ENCODE measurements at regions not wholly inside any gene's neighbourhood (a gene's known extent, or its start where the extent isn't known, plus 50 kb on each side); places are given as distances from the start of the nearest gene placed in this dataset.
A peak's percentile ranks its signal among the peaks of the same experiment; 100 is the strongest.
"Not testable (repeated sequence)": the region's sequence is repeated elsewhere in the genome, so short reads cannot be mapped to it uniquely, and the experiment has no call there.

DNA sequence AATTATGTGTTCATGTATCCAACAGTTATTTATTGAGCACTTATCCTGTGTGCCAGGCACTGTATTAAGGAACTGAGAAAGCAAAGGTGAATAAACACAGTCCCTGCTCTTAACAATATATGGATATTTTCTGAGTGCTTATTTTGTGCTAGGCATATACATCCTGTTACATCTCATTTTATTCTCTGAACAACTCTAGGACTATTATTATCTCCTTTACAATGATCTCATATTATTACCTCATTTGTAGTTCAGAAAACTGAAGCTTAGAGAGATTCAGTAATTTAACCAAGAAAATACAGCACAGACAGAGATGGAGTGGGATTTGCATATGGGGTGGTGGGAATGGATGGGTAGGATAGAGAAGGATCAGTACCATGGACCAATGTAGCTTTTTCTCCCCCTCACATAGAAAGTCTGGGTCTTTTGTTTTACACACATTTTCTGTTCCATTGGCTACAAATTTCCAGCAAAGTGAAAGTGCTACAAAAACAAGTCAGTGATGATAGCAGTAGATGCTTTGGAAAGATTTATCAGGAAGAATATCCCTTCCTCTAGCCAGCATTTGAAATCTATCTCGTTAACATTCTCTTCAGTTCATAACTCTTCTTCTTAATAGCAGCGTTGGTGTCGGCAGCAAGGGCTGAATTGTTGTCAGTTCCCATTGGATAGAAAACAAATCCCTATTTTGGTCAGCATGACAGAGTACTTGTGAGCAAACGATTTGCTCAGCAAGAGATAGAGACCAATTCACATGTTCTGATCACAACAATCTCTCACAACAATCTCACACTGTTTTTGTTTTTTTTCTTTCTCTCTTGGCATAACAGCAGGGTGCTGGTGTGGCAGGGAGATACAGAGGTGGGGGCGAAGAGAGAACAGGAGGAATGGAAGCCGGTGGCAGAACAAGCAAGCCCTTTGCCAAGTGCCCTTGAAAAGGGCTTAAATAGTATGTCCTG, 102.2 kb upstream of the KCTD1 start:
- no peak for DNase-seq (ENCODE audit: low spot score)

DNA sequence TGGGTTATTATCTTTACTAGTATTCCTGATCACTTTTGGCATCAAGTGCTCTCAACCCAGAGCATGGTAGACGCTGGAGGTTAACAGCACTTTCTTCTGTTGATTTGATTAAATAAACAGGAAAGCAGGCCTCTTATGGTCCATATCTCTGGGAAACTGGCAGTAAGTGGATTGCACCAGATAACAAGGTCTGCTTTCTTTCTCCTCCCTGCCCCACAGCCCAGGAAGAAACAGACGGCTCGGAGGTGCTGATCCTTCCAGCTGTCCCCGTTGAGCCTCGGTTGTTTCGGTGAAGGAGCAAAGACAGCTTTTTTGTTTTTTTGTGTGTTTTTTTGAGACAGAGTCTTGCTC, 100.8 kb upstream of the KCTD1 start:
- DNase-seq (ENCODE audit: low spot score) = no peak

DNA sequence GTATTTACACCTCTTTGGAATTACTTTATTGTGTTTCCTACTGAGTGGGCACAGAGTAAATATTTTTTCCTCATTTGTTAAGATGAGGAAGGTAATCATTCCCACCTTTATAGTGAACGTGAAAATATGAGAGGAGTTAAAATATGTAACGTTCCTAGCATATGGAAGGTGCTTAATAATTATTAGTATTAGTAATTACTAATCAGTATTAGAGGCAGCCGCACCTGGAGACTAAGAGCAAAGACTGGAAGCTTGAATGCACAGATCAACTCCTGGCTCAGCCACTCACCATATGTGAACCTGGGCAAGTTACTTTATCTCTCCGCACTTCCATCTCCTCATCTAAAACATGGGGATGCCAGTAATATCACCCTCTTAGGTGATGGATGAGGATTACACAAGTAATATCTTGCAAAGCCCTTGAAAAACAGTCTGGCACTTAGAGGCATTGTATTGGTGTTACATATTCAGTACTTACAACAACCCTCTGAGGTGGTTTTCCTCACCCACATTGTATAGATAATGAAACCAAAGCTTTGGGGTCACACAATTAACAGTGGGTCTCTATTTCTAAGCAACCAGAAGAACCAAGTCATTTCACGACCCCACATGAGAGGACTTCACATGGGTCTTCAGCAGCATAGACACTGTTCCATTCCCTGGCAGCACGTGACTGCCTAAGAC, 100.3 kb upstream of the KCTD1 start:
- DNase-seq (ENCODE audit: low spot score) = no peak

DNA sequence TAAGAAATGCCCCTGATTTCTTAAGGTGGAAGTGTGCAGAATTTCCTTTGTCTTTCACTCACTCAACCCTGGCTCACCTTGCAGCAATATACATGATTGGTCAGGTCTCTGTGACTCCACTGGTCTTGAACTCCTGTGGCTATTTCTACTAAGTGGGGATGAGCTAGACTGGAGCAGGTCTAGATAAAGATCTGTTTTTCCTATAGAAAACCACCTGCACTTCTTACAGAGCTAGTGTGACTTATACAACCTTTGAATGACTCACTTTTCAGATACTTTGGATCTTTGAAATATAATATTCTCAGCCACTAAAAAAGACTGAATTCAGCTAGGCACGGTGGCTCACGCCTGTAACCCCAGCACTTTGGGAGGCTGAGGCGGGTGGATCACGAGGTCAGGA, 98.5 kb upstream of the KCTD1 start:
- DNase-seq (ENCODE audit: low spot score) = peak; percentile 3

DNA sequence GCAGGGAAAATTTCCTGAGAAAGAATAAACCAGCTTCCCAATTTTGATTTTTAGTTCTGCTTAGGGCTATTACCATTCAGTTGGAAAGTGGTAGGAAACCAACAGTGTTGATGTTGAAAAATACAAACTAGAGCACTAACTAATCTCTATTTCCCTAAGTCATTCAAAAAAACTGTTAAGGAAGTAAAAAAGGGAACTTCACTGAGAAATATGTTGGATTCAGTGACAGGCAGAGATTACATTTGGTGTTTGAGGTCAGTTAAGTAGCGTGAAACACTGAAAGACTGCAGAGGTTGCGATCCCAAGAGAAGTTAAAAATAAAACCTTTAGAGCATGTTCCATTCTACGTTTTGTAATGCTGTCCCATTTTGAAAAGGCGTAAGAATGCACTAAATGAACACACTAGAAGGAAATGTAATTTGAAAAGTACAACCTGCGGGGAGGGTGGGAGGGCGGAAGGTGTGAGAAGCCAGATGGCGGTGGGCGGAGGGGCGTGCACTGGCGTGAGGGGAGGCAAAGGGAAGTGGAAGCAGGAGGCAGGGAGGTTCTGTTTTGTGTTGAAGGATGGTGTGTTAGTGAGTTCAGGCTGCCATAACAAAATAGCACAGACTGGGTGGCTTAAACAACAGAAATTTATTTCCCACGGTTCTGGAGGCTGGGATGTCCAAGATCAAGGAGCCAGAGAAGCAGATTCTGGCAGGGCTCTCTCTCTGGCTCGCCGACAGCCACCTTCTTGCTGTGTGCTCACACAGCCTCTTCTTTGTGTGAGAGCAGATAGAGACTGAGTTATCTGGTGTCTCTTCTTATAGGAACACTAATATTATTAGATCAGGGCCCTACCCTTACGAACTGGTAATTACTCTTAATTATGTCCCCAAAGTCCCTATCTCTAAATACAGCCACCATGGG, 94.3 kb upstream of the KCTD1 start:
- DNase-seq (ENCODE audit: low spot score) = no peak

DNA sequence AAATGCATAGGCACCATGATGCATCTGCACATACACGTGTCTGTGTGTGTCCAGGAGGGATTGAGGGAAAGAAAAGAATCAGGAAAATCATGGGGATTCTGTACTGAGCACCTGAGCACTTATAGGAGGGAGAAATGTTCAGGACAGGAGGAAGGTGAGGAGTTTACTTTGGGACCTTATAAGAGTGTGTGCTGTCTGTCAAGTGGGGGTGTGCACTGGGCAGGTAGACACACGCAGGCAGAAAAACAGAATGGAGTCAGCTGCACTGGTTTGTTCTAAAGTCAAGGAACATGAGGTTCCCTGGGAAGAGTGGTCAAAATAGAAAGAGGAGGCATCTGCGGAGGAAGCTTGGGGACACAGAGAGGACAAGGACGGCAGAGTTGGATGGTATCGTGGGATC, 92.2 kb upstream of the KCTD1 start:
- DNase-seq (ENCODE audit: low spot score) = no peak

DNA sequence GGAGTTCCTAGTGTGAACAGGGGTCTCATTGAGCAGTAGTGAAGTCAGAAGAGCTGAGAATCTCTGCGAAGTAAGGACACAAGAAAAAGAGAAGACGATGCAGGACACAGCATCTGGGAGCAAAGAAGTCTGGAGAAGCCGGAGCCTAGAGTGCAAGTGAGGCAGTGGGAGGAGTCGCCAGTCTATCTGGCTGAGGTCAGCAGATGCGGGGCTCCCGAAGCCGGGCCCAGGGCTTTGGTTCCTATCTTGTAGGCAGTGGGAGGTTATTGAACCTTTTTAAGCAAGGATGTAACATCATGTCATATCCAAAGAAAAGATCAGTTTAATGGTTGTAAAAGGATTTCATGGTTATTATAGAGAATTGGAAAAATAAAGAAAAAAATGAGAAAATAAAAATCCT, 90.8 kb upstream of the KCTD1 start:
- no peak for DNase-seq (ENCODE audit: low spot score)

DNA sequence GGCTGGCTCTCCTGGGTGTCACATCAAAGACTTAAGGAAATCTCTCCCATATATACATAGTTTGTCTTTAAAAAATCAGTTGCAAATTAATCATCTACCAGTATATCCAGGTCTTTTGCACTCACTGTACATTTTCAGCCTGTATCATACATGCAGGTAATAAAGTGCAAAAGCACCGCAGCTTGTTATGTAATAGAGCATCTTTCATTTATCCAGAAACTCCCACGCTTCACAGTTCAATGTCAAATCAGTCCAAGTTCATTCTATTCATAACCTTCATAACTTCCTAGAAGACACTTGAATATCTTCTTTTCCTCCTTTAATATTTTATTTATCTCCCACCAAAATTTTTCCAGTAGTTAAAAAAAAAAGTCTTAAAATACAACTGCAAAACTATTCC, 89.6 kb upstream of the KCTD1 start:
- no peak for DNase-seq (ENCODE audit: low spot score)

DNA sequence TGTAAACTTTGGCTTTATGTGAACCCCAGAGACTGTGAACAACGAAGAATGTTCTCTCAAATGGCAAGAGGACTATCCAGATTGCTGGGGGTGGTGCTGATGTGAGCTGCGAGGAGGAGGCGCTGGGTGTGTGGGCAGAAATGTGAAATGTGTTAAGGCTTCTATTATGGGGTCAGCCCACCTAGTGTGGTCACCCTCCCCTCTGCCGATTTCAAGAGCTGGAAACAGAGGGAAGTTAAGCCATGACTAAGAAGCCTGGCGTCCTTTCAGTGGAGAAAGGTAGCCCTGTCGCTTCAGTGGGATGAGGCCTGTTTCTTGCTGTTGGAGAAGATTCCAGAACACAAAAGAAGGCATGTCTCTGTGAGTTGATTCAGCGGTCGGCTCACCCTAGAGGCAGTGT, 89.0 kb upstream of the KCTD1 start:
- DNase-seq (ENCODE audit: low spot score) = no peak

DNA sequence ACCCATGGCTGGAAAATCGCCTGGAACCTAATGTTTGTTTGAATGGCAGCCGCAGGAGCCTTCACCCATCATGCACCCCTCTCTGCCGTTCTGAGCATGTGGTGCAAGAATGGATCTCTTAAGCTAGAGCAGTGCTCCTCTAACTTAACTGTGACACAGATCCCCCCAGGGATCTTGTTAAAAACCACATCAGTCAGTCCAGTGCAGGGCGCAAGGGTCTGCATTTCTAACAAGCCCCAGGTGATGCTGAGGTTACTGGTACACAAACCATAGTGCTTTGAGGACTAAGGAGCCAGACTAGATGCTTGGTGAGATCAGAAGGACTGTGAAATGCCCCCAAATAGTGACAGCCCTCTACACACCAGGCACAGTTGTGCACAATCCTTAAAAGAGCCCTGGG, 87.1 kb upstream of the KCTD1 start:
- no peak for DNase-seq (ENCODE audit: low spot score)

DNA sequence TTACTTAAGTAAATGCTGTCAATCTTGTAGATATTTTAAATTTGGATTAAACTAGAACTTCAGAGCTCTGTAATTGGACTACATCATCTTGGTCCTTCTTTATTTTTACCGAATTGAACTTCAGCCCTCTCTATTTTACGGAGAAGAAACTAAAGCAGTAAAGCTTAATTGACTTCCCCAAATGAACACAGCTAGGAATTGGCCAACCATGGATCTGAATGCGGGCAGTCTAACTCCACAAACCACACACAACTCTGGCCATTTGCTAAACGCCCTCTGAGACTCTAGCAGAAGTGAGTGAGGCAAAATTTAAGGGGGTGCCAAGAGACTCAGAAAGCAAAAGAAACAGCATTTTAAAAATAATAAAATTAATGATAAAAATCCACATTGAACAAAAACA, 86.3 kb upstream of the KCTD1 start:
- no peak for DNase-seq (ENCODE audit: low spot score)

DNA sequence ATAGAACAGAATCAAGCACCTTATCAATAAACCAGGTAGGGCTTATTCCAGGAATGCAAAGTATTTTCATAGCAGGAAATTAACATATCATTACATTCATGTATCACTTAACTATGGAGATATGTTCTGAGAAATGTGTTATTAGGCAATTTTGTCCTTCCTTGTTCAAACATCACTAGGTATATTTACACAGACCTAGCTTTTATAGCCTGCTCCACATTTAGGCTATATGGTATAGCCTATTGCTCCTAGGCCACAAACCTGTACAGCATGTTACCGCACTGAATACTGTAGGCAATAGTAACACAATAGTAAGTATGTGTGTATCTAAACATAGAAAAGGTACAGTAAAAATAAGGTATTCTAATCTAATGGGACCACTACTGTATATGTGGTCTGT, 82.8 kb upstream of the KCTD1 start:
- no peak for DNase-seq (ENCODE audit: low spot score)

DNA sequence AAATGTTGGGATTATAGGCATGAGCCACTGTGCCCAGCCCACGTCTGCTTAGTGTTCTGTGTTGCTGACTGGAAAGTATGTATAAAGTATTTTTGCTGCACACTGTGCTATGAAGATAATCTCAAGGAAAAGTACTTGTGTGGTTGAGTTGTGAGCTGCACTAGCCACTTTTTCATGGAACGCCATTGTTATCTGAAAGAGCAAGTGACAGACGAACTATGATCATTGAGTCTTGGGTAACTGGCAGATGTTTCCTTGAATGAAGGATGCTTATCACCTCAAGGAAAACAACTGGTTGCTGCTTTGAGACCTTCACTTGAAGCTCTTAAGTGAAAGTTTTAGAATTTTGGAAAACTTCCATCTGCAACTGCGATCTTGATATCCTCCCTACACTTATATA, 82.2 kb upstream of the KCTD1 start:
- no peak for DNase-seq (ENCODE audit: low spot score)

DNA sequence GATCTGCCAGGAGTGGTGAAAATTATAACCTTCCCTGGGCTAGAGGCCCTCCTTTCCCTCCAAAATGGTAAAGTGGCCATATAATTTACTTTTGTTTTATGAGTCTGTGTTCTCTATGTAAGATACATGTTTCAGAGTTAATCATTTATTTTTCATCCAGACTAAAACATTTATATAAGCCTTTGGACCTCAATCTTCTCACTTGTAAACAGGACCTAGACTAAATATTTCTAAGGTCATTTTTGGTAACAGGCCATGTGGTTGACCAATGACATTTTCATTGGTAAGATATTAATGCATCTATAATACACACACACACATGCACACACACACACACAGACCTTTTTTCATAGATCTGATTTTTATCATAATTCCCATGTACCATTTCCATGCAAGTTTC, 79.7 kb upstream of the KCTD1 start:
- DNase-seq (ENCODE audit: low spot score) = no peak

DNA sequence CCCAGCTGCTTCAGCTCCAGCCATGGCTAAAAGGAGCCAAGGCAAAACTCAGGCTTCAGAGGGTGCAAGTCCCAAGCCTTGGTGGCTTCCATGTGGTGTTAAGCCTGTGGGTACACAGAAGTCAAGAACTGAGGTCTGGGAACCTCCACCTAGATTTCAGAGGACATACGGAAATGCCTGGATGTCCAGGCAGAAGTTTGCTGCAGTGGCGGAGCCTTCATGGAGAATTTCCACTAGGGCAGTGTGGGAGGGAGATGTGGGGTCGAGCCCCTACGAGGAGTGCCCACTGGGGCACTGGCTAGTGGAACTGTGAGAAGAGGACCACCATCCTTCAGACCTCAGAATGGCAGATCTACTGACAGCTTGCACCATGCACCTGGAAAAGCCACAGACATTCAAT, 76.1 kb upstream of the KCTD1 start:
- no peak for DNase-seq (ENCODE audit: low spot score)

DNA sequence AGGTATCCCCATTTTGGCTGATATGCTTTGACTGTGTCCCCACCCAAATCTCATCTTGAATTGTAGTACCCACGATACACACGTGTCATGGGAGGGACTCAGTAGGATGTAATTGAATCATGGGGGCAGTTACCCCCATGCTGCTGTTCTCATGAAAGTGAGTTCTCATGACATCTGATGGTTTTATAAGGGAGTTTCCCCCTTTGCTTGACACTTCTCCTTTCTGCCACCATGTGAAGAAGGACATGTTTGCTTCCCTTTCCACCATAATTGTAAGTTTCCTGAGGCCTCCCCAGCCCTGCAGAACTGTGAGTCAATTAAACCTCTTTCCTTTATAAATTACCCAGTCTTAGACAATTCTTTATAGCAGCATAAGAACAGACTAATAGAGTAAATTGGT, 75.0 kb upstream of the KCTD1 start:
- not testable (repeated sequence) for DNase-seq (ENCODE audit: low spot score)

DNA sequence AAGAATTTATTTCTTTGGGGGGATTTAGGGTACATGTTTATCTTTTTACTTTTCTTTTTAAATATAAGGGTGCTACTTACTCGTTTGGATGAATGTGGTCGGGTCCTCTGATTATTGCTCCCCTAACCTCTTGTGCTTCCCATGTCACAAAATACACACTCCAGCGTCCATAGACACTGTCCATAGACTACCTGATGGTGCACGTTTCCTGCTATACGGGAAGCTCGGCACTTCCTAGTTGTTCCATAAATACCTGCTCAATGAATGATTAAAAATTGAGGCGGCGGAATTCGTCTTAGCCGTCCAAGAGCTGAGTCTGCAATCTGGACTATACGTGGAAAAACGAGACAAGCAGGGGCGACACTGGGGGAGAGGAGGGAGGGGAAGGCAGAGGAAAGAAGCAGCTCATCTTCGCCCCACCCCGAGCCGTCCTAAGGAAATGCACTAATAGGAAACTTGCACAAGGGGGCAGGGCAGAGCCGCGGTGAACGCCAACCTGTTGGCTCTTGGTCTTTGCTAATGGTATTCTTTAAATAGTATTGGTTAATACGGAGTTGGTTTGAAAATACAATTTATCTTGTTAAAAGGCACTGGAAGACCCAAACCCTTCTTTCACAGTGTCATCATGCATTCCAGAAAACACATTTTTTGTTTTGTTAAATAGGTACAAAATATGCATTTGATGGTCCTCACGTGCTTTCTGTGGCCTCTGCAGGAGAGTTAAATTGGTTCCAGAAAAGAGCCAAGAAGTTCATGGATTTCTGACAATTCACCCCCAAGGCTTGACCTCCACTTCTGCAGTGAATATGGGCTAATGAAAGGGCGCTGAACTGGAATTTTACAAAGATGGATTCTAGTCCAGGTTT, 73.0 kb upstream of the KCTD1 start:
- DNase-seq (ENCODE audit: low spot score) = no peak

DNA sequence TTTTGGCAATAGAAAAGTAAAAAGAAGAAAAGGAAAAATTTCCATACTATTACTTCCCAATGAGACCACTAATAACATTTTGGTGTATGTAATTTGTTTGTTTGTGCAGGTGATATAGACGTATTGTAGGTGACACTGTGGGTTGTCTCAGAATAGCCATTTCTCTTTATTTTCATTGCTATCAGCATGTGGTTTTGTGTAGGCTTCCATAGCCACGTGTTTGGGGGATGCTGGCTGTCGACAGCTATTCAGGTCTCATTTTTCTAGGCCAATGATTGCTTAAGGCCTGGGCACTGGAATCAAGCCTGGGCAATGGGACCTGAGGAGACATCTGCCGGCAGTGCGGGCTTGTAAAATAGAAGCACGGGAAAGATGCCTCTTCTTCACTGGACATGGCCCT, 71.0 kb upstream of the KCTD1 start:
- DNase-seq (ENCODE audit: low spot score) = no peak

DNA sequence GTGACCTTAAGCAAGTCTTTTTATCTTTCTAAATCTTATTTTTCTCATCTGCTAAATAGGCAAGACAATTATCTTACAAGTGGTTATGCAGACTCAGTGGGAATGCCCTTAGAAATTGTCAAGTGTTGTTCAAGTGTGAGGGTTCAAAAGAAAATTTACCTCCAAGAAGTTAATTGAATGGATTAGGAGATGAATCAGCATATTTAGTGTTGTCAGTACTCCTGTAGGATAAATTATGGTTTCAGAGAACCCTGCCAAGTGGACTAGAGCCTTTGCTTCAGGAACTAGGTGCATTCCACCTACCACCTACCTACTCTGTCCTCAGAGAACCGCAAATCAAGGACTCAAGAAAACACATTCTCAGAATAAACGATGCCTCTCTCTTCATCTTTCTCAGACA, 69.8 kb upstream of the KCTD1 start:
- DNase-seq (ENCODE audit: low spot score) = no peak

DNA sequence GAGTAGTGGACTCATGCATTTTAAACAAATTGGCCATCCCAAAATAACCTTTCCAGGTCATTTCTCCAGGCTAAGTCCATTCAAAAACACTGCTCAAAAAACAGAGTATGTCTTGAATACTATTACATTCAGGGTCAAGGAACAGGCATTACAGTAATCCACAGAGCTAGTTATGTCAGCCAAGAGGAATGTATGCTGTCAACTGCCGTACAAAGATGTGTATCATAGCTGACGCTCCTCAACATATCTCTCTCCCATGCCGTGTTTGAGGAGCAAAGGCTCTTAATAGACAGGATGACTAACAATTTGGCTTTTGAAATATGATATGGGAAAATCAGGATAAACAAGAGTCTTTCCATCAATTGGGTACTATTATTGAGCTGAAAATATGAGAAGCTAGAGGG, 68.8 kb upstream of the KCTD1 start:
- DNase-seq (ENCODE audit: low spot score) = peak; percentile 78

DNA sequence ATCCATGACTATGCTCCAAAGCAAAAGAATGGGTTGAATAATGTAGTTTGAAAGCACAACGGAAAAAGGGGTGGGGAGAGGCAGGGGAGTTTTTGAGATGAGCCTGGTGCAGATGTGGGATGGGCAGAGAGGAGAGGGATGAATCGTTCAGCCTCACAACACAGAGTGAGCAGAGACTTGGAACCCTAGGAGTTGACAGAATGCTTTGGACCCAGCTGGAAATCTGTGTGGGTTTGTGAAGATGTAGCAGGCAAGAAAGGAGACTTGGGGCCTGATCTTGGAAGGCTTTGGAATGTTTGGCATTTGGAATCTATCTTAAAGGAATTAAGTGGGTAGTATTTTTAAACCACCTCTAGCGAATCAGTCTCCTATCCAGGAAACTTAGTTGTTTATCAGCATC, 66.0 kb upstream of the KCTD1 start:
- DNase-seq (ENCODE audit: low spot score) = no peak

Data from RKO (cell line).